Activated CD8-positive, alpha-beta memory T cell treated with anti-CD3 and anti-CD28 coated beads for 48 hours (primary cell): ENCODE measurements at regions not wholly inside any gene's neighbourhood (a gene's known extent, or its start where the extent isn't known, plus 50 kb on each side); places are given as distances from the start of the nearest gene placed in this dataset.

Experiments
- DNase-seq, 3 experiments: peaks; one replicate each; pipeline ENCODE4 v3.0.0-alpha.2; 2020; ENCODE audit warnings: low read depth in 2 of 3, low spot score in 2 of 3

DNA sequence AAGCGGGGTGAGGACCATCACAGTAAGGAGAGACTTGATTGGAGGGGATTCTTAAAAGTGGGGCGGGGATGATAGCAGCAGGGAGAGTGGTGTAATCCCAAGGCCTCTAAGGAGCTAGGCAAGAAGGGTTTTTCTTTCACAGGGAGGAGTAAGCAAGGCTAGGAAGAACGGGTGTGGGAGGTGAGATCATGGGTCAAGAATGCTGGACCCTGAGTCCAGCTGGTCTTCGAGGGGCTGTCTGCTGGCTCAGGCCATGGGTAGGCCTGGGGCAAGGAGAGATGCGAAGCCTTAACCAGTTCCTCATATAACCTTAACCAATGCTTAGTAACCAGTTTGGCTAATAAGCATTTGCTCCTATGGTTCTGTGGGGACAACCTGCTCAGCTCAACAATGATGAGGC, 599.1 kb downstream of the NPHP4 start:
- DNase-seq: no peak

DNA sequence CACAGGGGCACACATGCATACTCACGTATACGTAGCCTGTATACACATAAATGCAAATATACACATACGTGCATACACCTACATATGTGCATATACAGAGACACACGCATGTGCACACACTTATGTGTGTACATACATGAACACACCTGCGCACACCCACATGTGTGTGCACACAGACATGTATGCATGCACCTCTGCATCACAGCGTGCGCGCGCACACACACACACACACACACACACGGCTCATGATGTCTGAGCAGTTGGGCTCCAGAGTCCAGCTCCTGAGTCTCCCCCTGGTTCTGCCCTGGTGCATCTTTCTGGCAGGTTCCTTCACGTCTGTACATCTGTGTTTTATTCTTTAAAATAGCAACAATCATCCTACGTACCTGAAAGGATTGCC, 600.5 kb downstream of the NPHP4 start:
- no peak for DNase-seq

DNA sequence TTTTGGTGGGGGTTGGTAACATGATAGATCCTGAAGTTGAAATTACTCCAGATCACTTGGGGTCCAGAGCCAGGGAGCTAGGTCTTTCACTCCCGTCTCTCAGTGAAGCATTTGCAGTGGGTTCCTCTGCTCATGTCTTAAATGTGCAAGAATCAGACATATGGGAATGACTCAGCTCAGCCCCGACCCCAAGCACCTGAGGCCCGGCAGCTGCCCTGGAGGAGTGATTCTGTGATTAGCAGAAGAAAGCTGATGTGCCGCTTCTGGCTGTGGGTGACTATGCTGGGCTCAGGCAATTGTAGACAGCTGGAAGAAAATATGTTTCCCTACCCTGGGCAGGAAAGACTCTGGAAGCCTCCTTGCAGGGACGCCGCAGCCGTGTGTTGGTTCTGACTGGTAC, 601.7 kb downstream of the NPHP4 start:
- DNase-seq: no peak

DNA sequence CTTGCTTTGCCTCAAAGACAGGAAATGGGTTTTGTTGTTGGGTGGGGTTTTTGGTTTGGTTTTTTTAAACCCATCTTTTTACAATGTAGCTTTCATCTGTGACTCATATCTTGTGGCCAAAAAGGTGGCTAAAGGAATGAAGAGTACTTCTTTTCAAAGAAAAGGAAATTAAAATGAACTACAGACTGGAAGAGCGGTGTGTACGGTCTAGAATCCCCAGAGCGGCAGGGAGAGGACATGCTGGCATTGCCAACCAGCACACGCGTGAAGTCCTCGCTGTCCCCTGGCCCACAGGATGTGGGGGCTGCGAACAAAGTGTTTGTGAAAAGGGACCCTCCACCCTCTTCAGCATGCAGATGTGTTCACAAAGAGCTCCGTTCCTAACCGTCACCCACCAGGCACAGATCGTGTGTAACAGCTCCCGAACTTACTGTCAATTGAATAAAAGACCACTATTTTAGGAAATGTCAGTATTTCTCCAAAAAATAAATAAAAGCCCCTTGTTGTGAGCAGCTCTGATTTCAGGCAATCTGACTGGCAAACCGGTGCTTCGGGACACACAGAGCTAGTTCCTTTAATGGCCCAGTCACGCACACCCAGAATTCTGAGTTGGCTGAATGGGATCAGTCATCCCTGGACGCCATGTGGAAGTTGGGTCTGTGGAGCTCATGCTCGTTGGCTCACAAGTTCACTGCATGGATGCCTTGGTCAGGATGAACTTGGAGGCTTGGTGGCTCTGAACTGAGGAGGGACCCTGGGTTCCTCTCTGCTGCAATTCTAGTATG, 602.9 kb downstream of the NPHP4 start:
- DNase-seq: no peak

DNA sequence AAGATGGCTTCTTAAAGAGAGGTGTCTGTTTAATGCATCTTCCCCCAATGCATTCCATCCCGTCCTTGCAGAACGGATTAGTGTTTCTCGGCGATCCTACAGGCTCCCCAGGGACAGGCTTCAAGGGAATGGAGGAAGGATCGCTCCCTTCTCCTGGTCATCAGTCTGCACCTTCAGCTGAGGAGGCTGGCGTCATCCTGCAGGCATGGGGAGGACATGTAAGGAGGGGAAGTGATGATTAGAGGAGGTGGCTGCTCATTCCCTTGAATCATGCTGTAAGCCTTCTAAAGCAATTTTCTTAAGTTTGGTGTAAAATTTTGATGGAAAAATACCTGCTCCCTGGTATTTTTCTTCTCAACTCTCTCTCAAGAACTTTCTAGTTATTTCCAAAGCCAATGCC, 603.6 kb downstream of the NPHP4 start:
- DNase-seq: no peak

DNA sequence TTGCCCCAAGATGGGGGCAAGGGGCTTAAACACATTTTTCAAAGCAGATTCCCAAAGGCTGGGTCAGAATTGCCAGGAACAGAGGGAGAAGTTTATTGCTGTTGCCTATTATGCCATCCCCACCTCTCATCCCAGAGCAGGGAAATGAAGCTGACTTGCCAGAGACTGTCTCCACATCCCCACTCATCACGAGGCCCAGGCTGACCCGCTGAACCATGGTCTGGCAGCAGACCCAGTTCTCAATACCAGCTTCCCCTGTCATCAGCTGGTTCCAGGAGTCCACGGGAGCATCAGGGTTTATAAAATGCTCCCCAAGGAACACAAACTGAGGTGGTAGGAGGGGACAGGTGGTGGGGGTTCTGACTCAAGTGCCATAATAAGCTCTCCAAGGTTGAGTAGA, 605.9 kb downstream of the NPHP4 start:
- no peak for DNase-seq

DNA sequence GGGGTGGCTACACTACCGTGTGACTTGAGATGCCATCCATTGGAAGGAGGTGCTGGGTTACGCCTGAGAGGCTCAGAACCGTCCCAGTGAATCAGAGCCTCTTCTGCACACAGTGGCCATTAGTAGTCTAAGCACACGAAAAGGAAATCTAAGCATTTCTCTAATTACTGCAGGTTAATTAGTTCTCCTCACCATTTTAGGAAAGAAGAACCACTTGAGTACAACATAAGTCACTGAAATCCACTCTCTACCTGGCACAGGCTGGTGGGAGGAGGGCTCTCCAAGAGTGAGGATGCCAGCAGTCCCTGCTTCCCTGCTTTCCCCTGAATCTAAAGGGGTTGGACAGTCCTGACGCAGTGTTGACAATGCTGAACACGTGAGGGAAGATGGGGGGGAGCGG, 606.3 kb downstream of the NPHP4 start:
- DNase-seq: no peak

DNA sequence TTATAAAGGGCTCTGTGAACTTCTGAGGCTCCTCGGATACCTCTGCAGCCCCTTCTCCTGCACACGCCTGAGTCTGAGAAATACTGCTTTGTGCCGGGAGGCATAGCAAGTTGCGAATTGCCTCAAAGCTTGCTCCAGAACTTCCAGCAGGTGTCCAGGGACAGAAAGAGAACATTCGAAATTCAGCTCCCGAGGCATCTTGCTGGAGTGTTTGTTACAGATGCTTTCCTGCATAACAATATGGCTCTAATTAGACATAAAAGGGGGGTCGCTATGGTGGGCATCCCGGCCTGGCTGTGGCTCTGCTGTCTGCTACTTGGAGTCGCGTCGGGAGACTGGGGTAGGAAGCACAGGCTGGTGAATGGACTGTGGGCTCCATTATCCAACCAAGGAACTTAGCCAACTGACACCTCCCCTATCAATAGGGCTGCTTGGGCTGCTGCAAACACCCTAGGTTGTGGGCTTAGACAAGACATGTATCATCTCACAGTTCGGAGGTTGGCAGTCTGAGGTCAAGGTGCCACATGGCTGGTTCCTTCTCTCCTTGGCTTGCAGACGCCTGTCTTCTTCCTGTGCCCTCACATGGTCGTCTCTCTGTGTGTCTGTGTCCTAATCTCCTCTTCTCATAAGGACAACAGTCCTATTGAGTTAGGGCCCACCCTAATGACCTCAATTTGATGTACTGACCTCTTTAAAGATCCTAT, 607.0 kb downstream of the NPHP4 start:
- no peak for DNase-seq

DNA sequence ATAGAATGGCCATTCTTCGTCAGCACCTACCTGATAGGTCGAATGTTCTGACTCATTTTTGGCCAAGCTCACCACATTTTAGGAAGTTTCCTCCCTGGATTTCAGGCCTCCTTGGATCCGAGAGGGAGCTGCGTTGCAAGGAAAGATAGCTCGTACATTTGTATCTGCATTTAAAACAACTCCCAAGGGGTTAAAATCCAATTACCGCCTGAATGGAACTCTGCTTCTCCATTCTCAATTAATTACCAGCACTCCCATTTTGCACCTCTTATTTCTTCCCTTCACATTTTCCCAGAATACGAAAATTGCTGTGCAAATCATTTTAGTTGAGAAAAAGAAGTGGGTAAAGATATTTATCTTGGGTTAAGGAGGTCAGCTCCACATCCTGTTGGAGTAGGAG, 610.7 kb downstream of the NPHP4 start:
- DNase-seq: no peak

DNA sequence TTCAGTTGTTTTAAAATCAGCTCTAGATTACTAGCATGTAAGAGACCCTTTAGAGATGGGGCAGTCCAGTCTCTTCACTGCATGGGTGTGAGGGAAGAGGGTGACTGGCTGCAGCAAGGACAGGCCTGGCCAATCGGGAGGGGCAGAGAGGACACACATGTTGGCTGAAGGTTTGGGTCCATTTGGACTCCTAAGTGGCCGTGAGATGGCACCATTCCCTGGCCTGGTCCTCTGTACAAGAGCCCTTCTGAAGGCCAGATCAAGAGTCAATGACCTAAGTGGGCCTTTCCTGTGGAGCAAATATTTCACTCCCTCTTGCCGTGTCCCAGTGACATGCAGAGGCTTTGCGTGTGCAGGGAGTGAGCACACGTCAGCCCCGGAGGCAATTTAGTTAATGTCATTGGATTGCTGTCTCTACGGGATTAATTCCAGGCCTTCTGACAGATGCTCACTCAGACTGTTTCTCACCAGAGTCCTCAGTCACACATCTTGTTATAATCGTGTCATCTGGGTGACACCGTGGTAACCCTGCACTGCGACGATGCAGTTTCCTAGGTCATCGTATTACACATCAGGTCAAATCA, 613.0 kb downstream of the NPHP4 start:
- DNase-seq: no peak

DNA sequence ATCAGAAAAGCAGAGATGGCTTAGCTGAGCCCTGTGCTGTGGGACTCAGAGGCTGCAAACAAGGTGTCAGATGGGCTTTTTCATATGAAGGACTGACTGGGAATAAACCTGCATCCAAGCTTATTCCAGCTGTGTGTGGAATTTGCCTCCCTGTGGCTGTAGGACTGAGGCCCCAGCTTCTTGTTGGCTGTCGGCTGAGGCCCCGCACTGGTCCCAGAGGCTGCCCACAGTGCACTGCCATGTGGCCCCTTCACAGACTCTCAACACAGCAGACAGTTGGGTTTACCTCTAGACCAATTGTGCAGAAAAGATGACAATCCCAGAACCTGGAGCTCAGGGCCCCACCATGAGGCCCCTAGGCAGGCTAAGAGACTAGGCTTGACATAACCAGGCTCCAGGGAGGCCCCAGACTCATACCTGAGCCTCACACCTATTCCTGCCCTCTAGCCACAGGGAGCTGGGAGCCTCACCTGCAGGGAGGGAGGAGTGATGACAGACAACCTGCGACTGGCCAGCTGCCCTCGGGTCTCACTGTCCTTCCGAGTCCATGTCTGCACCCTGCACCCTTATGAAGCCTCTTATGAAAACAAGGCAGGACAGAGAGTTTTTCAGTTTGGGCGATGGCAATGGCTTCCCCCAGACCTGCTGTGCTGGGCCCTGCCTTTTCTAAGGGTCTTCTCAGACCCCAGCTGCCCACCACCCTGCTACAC, 615.5 kb downstream of the NPHP4 start:
- DNase-seq: no peak

DNA sequence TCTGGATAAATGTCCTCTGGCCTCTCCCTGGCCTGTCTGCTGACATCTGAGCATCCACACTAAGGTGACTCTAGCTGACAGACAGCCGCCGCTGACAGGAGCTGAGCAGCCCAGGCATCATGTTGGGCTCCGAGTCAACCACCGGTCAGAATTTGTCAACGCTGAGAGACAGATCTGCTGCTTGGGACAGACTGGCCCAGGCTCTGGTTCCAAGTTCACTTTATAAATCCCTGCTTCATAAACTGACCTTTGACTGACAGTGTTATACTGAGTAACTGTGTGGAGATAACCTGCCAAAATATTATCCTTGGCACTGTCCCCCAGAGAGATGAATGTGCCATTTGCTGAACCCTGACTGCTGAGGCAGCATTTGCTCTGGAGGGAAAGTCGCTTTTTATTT, 616.7 kb downstream of the NPHP4 start:
- DNase-seq: no peak

DNA sequence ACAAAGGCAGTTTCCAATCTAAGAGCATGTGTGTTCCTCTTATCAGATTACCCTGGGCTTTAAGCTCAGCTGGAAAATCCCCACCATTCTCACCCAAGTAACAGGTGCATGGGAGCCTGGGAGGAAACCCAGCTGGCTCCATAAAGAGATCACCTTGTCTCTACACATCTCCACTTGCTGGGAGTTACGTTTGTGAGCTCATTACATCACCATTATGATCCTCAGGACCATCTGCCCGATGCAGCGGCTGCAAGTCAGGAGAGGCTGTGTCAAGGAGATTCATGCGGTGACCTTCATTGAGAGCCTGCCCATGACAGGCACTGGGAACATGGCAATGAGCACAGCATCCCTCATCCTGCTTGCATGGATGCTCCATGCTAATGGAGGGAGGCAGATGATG, 618.0 kb downstream of the NPHP4 start:
- DNase-seq: no peak

DNA sequence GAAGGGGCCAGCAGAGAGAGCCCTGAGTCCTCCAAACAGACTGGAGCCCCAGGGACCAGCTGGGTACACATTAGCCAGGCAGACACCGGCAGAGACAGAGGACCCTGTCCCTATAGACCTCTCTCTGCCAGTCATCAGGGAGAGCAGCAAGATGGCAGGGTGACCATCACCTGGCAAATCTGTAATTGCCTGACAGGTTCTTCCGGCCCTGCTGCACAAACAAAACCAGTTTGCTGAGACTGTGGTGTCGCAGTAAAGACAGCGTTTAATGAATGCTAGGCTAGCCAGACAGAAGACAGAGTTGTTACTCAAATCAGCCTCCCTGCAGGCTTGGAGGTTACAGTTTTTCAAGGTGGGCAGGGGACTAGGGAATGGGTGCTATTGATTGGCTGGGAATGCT, 618.9 kb downstream of the NPHP4 start:
- no peak for DNase-seq

DNA sequence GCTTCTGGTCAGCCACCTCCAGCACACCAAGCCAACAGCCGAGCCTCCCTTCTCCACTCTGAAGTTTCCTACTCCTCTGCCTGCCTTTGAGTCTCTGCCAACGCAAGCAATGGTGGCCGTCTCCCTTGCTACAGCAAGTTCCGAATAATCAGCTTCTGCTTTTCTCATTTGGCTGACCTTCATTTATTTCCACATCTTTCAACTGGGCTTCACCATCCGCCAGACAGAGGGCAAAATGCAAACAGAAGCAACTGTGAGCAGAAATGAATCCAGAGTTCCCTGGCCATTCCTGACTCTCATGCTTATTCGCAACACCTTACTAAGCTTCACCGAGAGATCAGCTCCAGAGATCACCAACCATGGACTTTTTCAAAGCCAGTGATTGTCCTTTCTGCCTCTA, 621.0 kb downstream of the NPHP4 start:
- no peak for DNase-seq

DNA sequence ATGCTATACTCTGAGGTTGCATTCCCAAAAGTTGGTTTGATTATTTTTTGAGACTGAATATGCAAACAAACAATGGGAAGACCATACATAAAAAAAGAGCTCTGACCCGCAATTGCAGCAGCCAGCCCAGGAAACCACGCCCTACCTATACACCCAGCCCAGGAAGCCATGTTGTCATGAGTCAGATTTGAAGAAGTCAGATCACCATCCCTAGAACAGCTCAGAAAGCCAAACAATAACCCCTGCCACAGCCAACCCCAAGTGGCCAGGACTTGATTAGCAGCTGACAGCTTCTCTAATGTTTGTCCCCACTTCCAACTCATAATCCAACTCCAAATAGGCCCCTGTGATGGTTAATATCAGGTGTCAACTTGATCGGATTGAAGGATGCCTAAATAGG, 621.9 kb downstream of the NPHP4 start:
- no peak for DNase-seq

DNA sequence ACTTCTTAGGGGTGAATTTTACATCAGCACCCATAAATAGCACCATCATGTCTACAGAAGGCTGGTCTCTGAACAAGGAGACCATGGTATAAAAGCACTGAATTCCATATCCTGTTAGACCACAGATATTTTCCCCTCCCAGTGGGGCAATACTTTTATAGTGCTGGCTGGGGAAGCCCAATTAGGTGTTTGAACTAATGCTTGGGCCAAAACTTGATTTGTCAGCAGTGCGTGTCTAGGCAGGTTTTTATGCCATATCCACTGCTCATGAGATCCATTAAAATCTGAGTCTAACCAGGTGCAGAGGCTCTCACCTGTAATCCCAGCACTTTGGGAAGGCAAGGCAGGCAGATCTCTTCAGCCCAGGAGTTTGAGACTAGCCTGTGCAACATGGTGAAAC, 623.0 kb downstream of the NPHP4 start:
- DNase-seq: no peak

DNA sequence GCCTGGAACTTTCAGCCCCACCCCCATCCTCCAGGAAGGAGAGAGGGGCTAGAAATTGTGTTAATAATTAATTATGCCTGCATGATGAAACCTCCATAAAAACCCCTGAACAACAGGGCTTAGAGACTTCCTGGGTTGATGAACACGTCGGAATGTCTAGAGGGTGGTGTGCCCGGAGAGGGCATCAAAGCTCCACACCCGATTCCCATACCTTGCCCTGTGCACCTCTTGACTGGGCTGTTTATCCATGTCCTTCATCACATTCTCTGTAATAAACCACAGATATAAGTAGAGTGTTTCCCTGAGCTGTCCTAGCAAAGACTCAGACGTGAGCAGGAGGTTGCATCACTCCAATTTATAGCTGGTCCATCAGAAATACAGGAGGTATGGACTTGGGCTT, 624.0 kb downstream of the NPHP4 start:
- DNase-seq: no peak

DNA sequence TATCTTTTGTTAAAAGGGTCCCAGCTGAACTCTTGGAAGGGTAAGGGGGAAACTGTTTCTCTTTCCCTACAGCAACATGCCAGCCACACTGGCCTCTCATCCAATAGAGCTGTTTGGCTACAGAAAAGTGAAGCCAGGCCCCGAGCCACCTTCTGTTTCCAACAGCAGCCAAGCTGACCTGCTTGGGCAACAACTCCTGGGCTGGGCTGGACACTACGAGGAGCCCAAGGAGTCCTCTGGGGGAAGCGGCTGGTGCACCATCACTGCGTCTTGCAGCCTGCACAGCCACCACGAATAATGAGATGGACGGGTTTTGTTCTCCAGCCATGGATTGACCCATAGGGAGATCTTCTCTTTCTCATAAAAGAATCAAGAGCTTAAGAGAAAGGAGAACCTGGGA, 624.9 kb downstream of the NPHP4 start:
- DNase-seq: no peak

DNA sequence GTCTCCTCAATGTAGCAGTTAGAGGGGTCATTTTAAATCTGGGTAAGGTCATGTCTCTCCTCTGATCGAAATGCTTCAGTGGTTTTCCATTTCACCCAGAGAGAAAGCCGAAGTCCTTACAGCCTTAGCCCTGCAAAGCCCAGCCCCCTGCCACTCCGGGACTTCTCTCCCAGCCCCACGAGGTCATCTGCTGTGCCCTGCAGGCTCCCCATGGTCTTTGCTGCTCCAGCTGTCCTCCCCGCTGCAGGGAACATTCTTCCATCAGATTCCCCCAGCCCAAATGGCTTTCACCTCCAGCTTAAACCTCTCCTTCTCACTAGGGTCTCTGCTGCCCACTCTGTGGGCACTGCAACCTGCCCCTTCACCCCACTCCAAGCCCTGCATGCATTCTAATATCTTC, 626.5 kb downstream of the NPHP4 start:
- DNase-seq: no peak

DNA sequence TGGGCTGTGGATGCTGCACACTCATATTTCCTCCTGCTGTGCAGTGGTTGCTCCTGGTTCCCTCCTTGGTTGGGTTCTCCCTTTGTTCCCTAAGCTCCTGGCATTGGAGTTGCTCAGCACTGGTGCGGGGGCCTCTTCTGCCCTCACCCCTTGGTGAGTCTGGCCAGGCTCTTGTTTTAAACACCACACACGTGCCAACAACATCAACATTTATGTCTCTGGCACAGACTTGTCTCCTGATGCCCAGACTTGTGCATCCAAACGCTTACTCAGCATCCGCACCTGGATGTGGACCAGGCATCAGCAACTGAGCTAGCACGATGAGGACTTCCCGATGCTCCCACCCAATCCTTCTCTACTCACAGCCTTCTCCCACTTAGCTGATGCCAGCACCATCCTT, 627.6 kb downstream of the NPHP4 start:
- no peak for DNase-seq

DNA sequence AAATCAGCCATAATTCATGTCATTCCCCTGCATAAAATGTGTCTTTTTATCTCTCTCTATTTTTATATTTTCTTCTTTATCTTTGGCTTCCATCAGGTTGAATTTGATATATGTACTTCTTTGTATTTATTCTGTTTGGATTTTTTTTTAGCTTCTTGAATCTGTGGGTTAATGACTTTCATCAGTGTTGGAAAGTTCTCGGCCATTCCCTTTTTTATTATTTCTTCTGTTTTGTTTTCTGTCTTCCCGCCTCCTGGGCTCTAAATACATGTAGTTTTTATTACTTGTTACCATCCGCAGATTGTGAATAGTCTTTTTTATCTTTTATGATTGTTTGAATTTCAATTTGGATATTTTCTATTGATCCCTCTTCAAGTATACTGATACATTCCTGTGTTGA, 637.5 kb downstream of the NPHP4 start:
- no peak for DNase-seq
